Mesendoderm (in vitro differentiated cells): ENCODE measurements at regions not wholly inside any gene's neighbourhood (a gene's known extent, or its start where the extent isn't known, plus 50 kb on each side); places are given as distances from the start of the nearest gene placed in this dataset.

ENCODE experiments used
- DNase-seq: peaks from one replicate; pipeline ENCODE4 v3.0.0; 2013
- H2AK5ac ChIP-seq: 2 replicates; pipeline ENCODE4 v1.6.1; 2013; ENCODE audit warnings: low read length, inconsistent platforms
- H2BK120ac ChIP-seq: 2 replicates; pipeline ENCODE4 v1.6.1; 2013; ENCODE audit warnings: low read depth, mild to moderate bottlenecking, low read length, moderate library complexity, mixed read lengths
- H2BK15ac ChIP-seq: replicated peaks from 2 replicates; pipeline ENCODE4 v1.6.1; 2013; ENCODE audit warnings: low read depth, mild to moderate bottlenecking, moderate library complexity
- H2BK5ac ChIP-seq: 2 replicates; pipeline ENCODE4 v1.6.1; 2013; ENCODE audit warnings: low read length, inconsistent platforms
- H3K18ac ChIP-seq: 2 replicates; pipeline ENCODE4 v1.6.1; 2013; ENCODE audit warnings: mild to moderate bottlenecking, low read length, mixed read lengths
- H3K23ac ChIP-seq: one replicate; pipeline ENCODE4 v1.6.1; 2013; ENCODE audit warnings: low read length
- H3K27ac ChIP-seq: 2 replicates; pipeline ENCODE4 v1.5.1; 2013; ENCODE audit warnings: low read depth, mild to moderate bottlenecking, inconsistent platforms, low read length, moderate library complexity
- H3K27me3 ChIP-seq: 2 replicates; pipeline ENCODE4 v1.6.1; 2013; ENCODE audit warnings: low read length, control low read depth, mild to moderate bottlenecking, inconsistent platforms; ENCODE audit not compliant: insufficient read depth, poor library complexity
- H3K36me3 ChIP-seq: 2 replicates; pipeline ENCODE4 v1.6.1; 2013; ENCODE audit warnings: low read length, inconsistent platforms; ENCODE audit not compliant: control insufficient read depth, insufficient read depth
- H3K4ac ChIP-seq: one replicate; pipeline ENCODE4 v1.6.1; 2013; ENCODE audit warnings: low read depth, mild to moderate bottlenecking, low read length, moderate library complexity
- H3K4me1 ChIP-seq: 2 replicates; pipeline ENCODE4 v1.6.1; 2013; ENCODE audit warnings: low read depth, low read length, inconsistent platforms; ENCODE audit not compliant: control insufficient read depth
- H3K4me2 ChIP-seq: 2 replicates; pipeline ENCODE4 v1.6.1; 2013; ENCODE audit warnings: low read length
- H3K4me3 ChIP-seq: 2 replicates; pipeline ENCODE4 v1.5.1; 2013; ENCODE audit warnings: mild to moderate bottlenecking, low read length
- H3K56ac ChIP-seq: one replicate; pipeline ENCODE4 v1.6.1; 2013; ENCODE audit warnings: low read length
- H3K79me1 ChIP-seq: 2 replicates; pipeline ENCODE4 v1.6.1; 2013; ENCODE audit warnings: low read length, inconsistent platforms
- H3K79me2 ChIP-seq: 2 replicates; pipeline ENCODE4 v1.6.1; 2013; ENCODE audit warnings: mild to moderate bottlenecking, low read length; ENCODE audit not compliant: control insufficient read depth, insufficient read depth
- H3K9ac ChIP-seq: 2 replicates; pipeline ENCODE4 v1.6.1; 2013; ENCODE audit warnings: low read length, inconsistent platforms
- H4K5ac ChIP-seq: one replicate; pipeline ENCODE4 v1.6.1; 2013; ENCODE audit warnings: low read length
- H4K8ac ChIP-seq: one replicate; pipeline ENCODE4 v1.6.1; 2013; ENCODE audit warnings: low read depth, mild to moderate bottlenecking, control low read depth, low read length, moderate library complexity
- WGBS: extraction: QIAGEN DNeasy Blood & Tissue Kit; methylation state at CpG from one replicate; pipeline ENCODE4 v1.1.7; 2013; ENCODE audit warnings: low lambda C conversion rate, missing lambda C conversion rate; ENCODE audit not compliant: insufficient coverage; ENCODE audit errors: extremely low coverage; 5-methylcytosine and 5-hydroxymethylcytosine counted together

- Histone ChIP-seq H3K79me2 (no peaks in the 10 kb centered on the region), H4K8ac (no peak overlapping the region), H3K4me2 (no peak overlapping the region), H2BK5ac (no peak overlapping the region), H3K4me3 (no peak overlapping the region), H2BK15ac (no peak overlapping the region), H3K4me1 (peaks cover 2% of the 10 kb centered on the region), H3K79me1 (no peaks in the 10 kb centered on the region), H3K56ac (no peak overlapping the region), H3K4ac (no peak overlapping the region), H3K36me3 (no peaks in the 10 kb centered on the region), H3K27me3 (no peaks in the 10 kb centered on the region), H2BK120ac (no peak overlapping the region), H3K27ac (no peak overlapping the region), H2AK5ac (no peak overlapping the region), H3K23ac (no peak overlapping the region), H4K5ac (no peak overlapping the region), H3K9ac (no peak overlapping the region), H3K18ac (no peak overlapping the region)
- no CpG with 5 or more reads among the region's 2 CpGs for WGBS
- peak; percentile 39 for DNase-seq
Observed at GRCh38 chr12:69108037-69108436, 131.3 kb upstream of the CPSF6 start.

- Histone ChIP-seq H2BK5ac (no peak overlapping the region), H3K79me2 (no peaks in the 10 kb centered on the region), H3K23ac (no peak overlapping the region), H3K79me1 (no peaks in the 10 kb centered on the region), H3K9ac (no peak overlapping the region), H2BK15ac (no peak overlapping the region), H4K5ac (no peak overlapping the region), H4K8ac (no peak overlapping the region), H3K4ac (no peak overlapping the region), H3K36me3 (no peaks in the 10 kb centered on the region), H3K4me1 (peaks cover 2% of the 10 kb centered on the region), H3K4me3 (no peak overlapping the region), H3K4me2 (no peak overlapping the region), H3K27ac (no peak overlapping the region), H2BK120ac (no peak overlapping the region), H3K56ac (no peak overlapping the region), H3K27me3 (no peaks in the 10 kb centered on the region), H3K18ac (no peak overlapping the region), H2AK5ac (no peak overlapping the region)
- WGBS = no CpG with 5 or more reads among the region's 4 CpGs
- DNase-seq = no peak
Observed at GRCh38 chr12:69112616-69113015, 126.8 kb upstream of the CPSF6 start.

DNA sequence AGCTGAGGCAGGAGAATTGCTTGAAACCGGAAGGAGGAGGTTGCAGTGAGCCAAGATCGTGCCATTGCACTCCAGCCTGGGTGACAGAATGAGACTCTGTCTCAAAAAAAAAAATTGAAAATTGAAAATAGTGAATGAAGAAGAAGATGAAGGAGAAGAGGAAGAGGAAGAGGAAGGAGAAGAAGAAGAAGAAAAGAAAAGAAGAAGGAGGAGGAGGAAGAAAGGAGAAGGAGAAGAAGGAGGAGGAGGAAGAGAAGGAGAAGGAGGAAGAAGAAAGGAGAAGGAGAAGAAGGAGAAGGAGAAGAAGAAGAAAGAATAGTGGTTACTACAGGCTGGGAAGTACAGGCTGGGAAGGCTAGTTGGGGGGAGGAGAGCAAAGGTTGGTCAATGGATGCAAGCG is 124.3 kb upstream of the CPSF6 start:
- no peak overlapping the region for H3K9ac ChIP-seq
- no peaks in the 10 kb centered on the region for H3K4me1 ChIP-seq
- H2BK15ac ChIP-seq = no peak overlapping the region
- H4K5ac ChIP-seq = no peak overlapping the region
- H3K27ac ChIP-seq = no peak overlapping the region
- no peak for DNase-seq
- H3K4me3 ChIP-seq = no peak overlapping the region
- H3K56ac ChIP-seq = no peak overlapping the region
- no peak overlapping the region for H3K4ac ChIP-seq
- H3K79me2 ChIP-seq = no peaks in the 10 kb centered on the region
- no peak overlapping the region for H2BK120ac ChIP-seq
- H2AK5ac ChIP-seq = no peak overlapping the region
- H3K23ac ChIP-seq = no peak overlapping the region
- no peak overlapping the region for H4K8ac ChIP-seq
- no CpG with 5 or more reads among the region's 3 CpGs for WGBS
- H3K79me1 ChIP-seq = no peaks in the 10 kb centered on the region
- no peak overlapping the region for H3K4me2 ChIP-seq
- H3K27me3 ChIP-seq = no peaks in the 10 kb centered on the region
- H3K18ac ChIP-seq = no peak overlapping the region
- no peaks in the 10 kb centered on the region for H3K36me3 ChIP-seq
- no peak overlapping the region for H2BK5ac ChIP-seq

- no peak overlapping the region for H3K23ac ChIP-seq
- no peak overlapping the region for H3K27ac ChIP-seq
- H4K8ac ChIP-seq = no peak overlapping the region
- no peak overlapping the region for H2AK5ac ChIP-seq
- H2BK5ac ChIP-seq = no peak overlapping the region
- H3K9ac ChIP-seq = no peak overlapping the region
- H3K27me3 ChIP-seq = no peaks in the 10 kb centered on the region
- H3K56ac ChIP-seq = no peak overlapping the region
- no peak overlapping the region for H3K4me3 ChIP-seq
- peak; percentile 38 for DNase-seq
- H3K4me1 ChIP-seq = no peaks in the 10 kb centered on the region
- H3K36me3 ChIP-seq = no peaks in the 10 kb centered on the region
- H4K5ac ChIP-seq = no peak overlapping the region
- H2BK120ac ChIP-seq = no peak overlapping the region
- no peak overlapping the region for H3K4me2 ChIP-seq
- H3K4ac ChIP-seq = no peak overlapping the region
- no CpG with 5 or more reads among the region's 9 CpGs for WGBS
- no peaks in the 10 kb centered on the region for H3K79me1 ChIP-seq
- no peak overlapping the region for H3K18ac ChIP-seq
- H3K79me2 ChIP-seq = no peaks in the 10 kb centered on the region
- H2BK15ac ChIP-seq = no peak overlapping the region
Observed at GRCh38 chr12:69115951-69116350, 123.4 kb upstream of the CPSF6 start.

DNA sequence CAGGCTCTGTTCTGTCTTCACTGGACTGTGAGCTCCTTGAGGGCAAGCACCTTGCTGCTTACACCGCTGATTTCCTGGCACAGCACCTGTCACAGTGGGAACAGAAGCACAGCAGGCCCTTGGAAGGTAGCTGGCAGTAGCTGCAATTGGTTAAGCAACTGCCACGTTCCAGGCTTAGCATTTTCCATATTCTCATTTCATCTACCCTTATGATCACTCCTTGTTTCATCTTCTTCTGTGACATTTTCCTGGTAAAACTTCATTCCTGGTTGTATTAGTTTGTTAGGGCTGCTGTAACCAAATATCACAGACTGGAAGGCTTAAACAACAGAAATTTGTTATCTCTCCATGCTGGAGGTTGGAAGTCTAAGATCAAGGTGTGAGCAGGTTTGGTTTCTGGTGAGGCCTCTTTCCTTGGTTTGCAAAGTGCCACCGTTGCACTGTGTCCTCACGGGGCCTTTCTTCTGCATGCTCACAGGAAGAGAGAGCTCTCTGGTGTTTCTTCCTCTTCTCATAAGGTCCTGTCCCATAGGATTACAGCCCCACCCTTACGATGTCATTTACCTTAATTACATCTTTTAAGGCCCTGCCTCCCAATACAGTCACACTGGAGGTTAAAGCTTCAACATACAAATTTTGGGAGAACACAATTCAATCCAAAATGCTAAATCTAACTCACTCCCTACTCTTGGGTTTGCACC is 121.7 kb upstream of the CPSF6 start:
- no peaks in the 10 kb centered on the region for H3K27me3 ChIP-seq
- H4K5ac ChIP-seq = no peak overlapping the region
- no peaks in the 10 kb centered on the region for H3K79me2 ChIP-seq
- H3K4me3 ChIP-seq = no peak overlapping the region
- H2AK5ac ChIP-seq = no peak overlapping the region
- H3K4me2 ChIP-seq = no peak overlapping the region
- H3K9ac ChIP-seq = no peak overlapping the region
- H3K56ac ChIP-seq = no peak overlapping the region
- H3K4ac ChIP-seq = no peak overlapping the region
- H3K4me1 ChIP-seq = no peaks in the 10 kb centered on the region
- H3K27ac ChIP-seq = no peak overlapping the region
- WGBS = no CpG with 5 or more reads among the region's 5 CpGs
- no peaks in the 10 kb centered on the region for H3K36me3 ChIP-seq
- no peak overlapping the region for H2BK120ac ChIP-seq
- no peak overlapping the region for H3K18ac ChIP-seq
- DNase-seq = no peak
- no peak overlapping the region for H3K23ac ChIP-seq
- no peak overlapping the region for H4K8ac ChIP-seq
- H2BK5ac ChIP-seq = no peak overlapping the region
- no peaks in the 10 kb centered on the region for H3K79me1 ChIP-seq
- H2BK15ac ChIP-seq = no peak overlapping the region

- no peaks in the 10 kb centered on the region for H3K79me2 ChIP-seq
Observed at GRCh38 chr12:69118516-69118915, 120.9 kb upstream of the CPSF6 start.

More at GRCh38 chr12:69118516-69118915, 120.9 kb upstream of the CPSF6 start:
- Histone ChIP-seq H4K5ac (no peak overlapping the region), H2BK5ac (no peak overlapping the region), H3K27ac (no peak overlapping the region), H2BK15ac (no peak overlapping the region), H3K23ac (no peak overlapping the region), H2BK120ac (no peak overlapping the region), H2AK5ac (no peak overlapping the region), H3K4ac (no peak overlapping the region), H3K4me3 (no peak overlapping the region), H3K4me1 (no peaks in the 10 kb centered on the region), H3K27me3 (no peaks in the 10 kb centered on the region), H3K79me1 (no peaks in the 10 kb centered on the region), H4K8ac (no peak overlapping the region), H3K56ac (no peak overlapping the region), H3K18ac (no peak overlapping the region), H3K4me2 (no peak overlapping the region), H3K9ac (no peak overlapping the region), H3K36me3 (no peaks in the 10 kb centered on the region)
- no peak for DNase-seq
- WGBS = no CpG with 5 or more reads among the region's 2 CpGs
